ENCODE measurements at regions not wholly inside any gene's neighbourhood (a gene's known extent, or its start where the extent isn't known, plus 50 kb on each side); places are given as distances from the start of the nearest gene placed in this dataset.

DNA sequence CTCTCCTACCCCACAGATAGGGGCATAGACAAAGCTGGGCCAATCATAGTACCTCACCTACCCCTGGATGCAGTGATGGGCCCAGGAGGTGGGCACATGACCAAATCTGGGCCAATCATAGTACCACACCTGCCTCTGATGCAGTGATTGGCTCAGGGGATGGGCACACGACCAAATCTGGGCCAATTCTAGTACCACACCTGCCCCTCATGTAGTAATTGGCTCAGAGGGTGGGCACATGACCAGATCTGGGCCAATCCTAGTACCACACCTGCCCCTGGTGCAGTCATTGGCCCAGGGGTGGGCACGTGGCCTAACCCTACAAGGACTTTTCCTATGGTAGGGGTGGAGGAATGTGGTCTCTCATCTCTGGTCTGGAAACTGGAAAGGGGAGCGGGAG, 56.9 kb upstream of the MEF2A start:
- DNase-seq (ENCODE audit: low read depth, low spot score), result no peak

GRCh38 chr15:99509686-99510461, 55.9 kb upstream of the MEF2A start:
- no peak for DNase-seq (ENCODE audit: low read depth, low spot score)

DNA sequence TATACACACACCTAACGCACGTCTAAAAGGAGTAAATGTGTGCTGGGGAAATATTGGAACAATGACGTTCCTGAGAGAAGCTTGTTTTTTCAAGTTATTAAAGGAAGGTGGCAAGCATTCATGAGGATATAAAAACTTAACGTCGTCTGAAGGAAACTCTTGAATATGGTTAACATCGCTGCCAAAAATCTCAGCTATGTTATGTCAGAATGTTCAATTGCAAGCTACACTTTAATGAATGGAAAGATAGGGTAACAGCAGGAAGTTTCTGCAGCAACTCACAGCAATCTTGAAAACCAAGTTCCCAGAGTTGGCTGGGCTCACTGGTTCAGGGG, 54.3 kb upstream of the MEF2A start:
- DNase-seq (ENCODE audit: low read depth, low spot score), result no peak

GRCh38 chr15:99511866-99512661, 53.7 kb upstream of the MEF2A start:
- no peak for DNase-seq (ENCODE audit: low read depth, low spot score)

DNA sequence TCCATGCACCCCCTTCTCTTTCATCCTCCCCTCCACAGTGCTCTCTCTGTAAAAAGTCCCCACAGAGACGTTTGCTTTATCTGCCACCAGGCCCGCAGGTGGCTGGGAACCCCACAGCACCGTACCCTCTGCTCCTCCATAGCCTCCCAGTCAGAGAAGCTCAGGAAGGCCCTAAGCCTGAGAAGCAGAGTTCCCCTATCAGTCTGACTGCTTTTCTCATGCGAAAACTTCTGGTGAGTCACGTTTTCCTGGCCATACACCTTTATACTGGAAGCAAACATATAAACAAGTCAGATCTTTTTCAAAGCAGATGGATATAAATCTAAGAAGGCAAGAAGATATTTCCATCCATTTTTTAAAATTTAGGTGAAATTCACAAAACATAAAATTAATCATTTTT, 51.5 kb upstream of the MEF2A start:
- DNase-seq (ENCODE audit: low read depth, low spot score), result no peak

Measured in smooth muscle cell of the brain vasculature (primary cell).